Keratinocyte (primary cell): ENCODE measurements at regions not wholly inside any gene's neighbourhood (a gene's known extent, or its start where the extent isn't known, plus 50 kb on each side); places are given as distances from the start of the nearest gene placed in this dataset.

Experiments used
- DNase-seq: peaks from one replicate; pipeline ENCODE4 v3.0.0-alpha.2; 2011; ENCODE audit warnings: low read depth, missing footprints, low spot score
- FAIRE-seq: peaks from 2 replicates; lab custom pipeline; 2011; peaks lifted over from hg19 to GRCh38; lab: Jason Lieb, UNC
- H2AFZ ChIP-seq: 2 replicates; pipeline ENCODE4 v1.6.0; 2012; ENCODE audit warnings: low read length, control low read depth, inconsistent platforms; ENCODE audit not compliant: control insufficient read depth
- H3K27ac ChIP-seq: 2 replicates; pipeline ENCODE4 v1.5.1; 2011; ENCODE audit warnings: low read length; ENCODE audit not compliant: control insufficient read depth, insufficient read depth
- H3K27me3 ChIP-seq: 3 replicates; pipeline ENCODE4 v1.6.0; 2011; ENCODE audit warnings: low read length; ENCODE audit not compliant: control insufficient read depth, insufficient read depth; ENCODE audit errors: extremely low read depth
- H3K36me3 ChIP-seq, 2 experiments: 2 replicates in 1 of 2; 3 replicates in 1 of 2; pipeline ENCODE4 v1.5.1; 2011; ENCODE audit warnings: low read length in 2 of 2, mild to moderate bottlenecking in 1 of 2; ENCODE audit not compliant: control insufficient read depth in 2 of 2, insufficient read depth in 2 of 2; ENCODE audit errors: extremely low read depth in 1 of 2
- H3K4me1 ChIP-seq: 3 replicates; pipeline ENCODE4 v1.5.1; 2011; ENCODE audit warnings: low read length; ENCODE audit not compliant: control insufficient read depth, insufficient read depth; ENCODE audit errors: extremely low read depth
- H3K4me2 ChIP-seq: 3 replicates; pipeline ENCODE4 v1.6.0; 2011; ENCODE audit warnings: low read depth, low read length; ENCODE audit not compliant: control insufficient read depth, insufficient read depth; ENCODE audit errors: extremely low read depth
- H3K4me3 ChIP-seq, 3 experiments: fragments of 200-600 bp in 1 of 3; sonication (generic) in 1 of 3; 2 replicates in 2 of 3; 3 replicates in 1 of 3; pipeline ENCODE4 v1.5.1; 2011 to 2016; ENCODE audit warnings: low read length in 3 of 3, mild to moderate bottlenecking in 3 of 3, control low read depth in 2 of 3, inconsistent platforms in 1 of 3, low read depth in 1 of 3, mixed read lengths in 1 of 3, mixed run types in 1 of 3, moderate library complexity in 1 of 3; ENCODE audit not compliant: control insufficient read depth in 2 of 3, insufficient read depth in 2 of 3; ENCODE audit errors: extremely low read depth in 1 of 3
- H3K79me2 ChIP-seq: 2 replicates; pipeline ENCODE4 v1.6.0; 2012; ENCODE audit warnings: low read length; ENCODE audit not compliant: control insufficient read depth, insufficient read depth
- H3K9ac ChIP-seq: 3 replicates; pipeline ENCODE4 v1.6.0; 2011; ENCODE audit warnings: low read length; ENCODE audit not compliant: control insufficient read depth, insufficient read depth; ENCODE audit errors: extremely low read depth
- H3K9me1 ChIP-seq: 3 replicates; pipeline ENCODE4 v1.6.0; 2011; ENCODE audit warnings: low read length; ENCODE audit not compliant: control insufficient read depth, insufficient read depth; ENCODE audit errors: extremely low read depth
- H3K9me3 ChIP-seq: 2 replicates; pipeline ENCODE4 v1.5.1; 2012; ENCODE audit warnings: low read depth, low read length; ENCODE audit not compliant: control insufficient read depth
- H4K20me1 ChIP-seq: 3 replicates; pipeline ENCODE4 v1.6.0; 2011; ENCODE audit warnings: low read length; ENCODE audit not compliant: control insufficient read depth, insufficient read depth; ENCODE audit errors: extremely low read depth
- CTCF ChIP-seq, 3 experiments: IDR thresholded peaks in 1 of 3; conservative IDR thresholded peaks in 1 of 3; optimal IDR thresholded peaks in 1 of 3; 2 replicates in 2 of 3; 3 replicates in 1 of 3; pipeline versions ENCODE3 to v1.5.1; 2011; ENCODE audit warnings: low read length in 3 of 3, mild to moderate bottlenecking in 3 of 3, moderate library complexity in 2 of 3, control low read depth in 1 of 3, inconsistent platforms in 1 of 3; ENCODE audit not compliant: insufficient read depth in 2 of 3; ENCODE audit errors: extremely low read depth in 1 of 3
- EZH2 ChIP-seq: IDR thresholded peaks from one replicate; pipeline ENCODE4 v1.6.1; 2012; ENCODE audit warnings: inconsistent platforms, mild to moderate bottlenecking, low read length, moderate library complexity
- dilution Hi-C: fragments of 300-500 bp; cut with MboI; formaldehyde crosslinking; loops from one replicate; pipeline ENCODE4 v1.7.0; 2020; ENCODE audit warnings: low sequenced_read_pairs; ENCODE audit not compliant: extremely low pct_ligation_motif_present

- DNase-seq (no peak), FAIRE-seq (no peak)
- no peak overlapping the region for H3K27ac ChIP-seq
- TF ChIP-seq EZH2 (no peak), CTCF (optimal IDR thresholded peaks at IDR 0.05 in 1 of 3, IDR thresholded peaks at IDR 0.05 in 1 of 3, conservative IDR thresholded peaks at IDR 0.05 in 1 of 3; ENCODE audit: extremely low read depth in 1 of 3, insufficient read depth in 2 of 3, low read length in 3 of 3) (no peak)
- dilution Hi-C loops: no loop called here
- H3K9ac ChIP-seq: no peak overlapping the region
- H3K36me3 ChIP-seq: no peaks in the 10 kb centered on the region
- no peaks in the 10 kb centered on the region for H3K9me1 ChIP-seq
- no peaks in the 10 kb centered on the region for H3K9me3 ChIP-seq
- H3K79me2 ChIP-seq: no peaks in the 10 kb centered on the region
- no peak overlapping the region for H3K4me2 ChIP-seq
- H3K4me3 ChIP-seq: no peak overlapping the region
- no peaks in the 10 kb centered on the region for H3K27me3 ChIP-seq
- no peak overlapping the region for H2AFZ ChIP-seq
- no peaks in the 10 kb centered on the region for H3K4me1 ChIP-seq
- H4K20me1 ChIP-seq: no peaks in the 10 kb centered on the region
These were observed 327.5 kb upstream of the TENM4 start for GRCh38 chr11:79768343-79768742.

- no peaks in the 10 kb centered on the region for H3K9me3 ChIP-seq
- no peaks in the 10 kb centered on the region for H4K20me1 ChIP-seq
- no peaks in the 10 kb centered on the region for H3K9me1 ChIP-seq
- no peaks in the 10 kb centered on the region for H3K79me2 ChIP-seq
- TF ChIP-seq EZH2: no peak
- TF ChIP-seq CTCF (optimal IDR thresholded peaks at IDR 0.05 in 1 of 3, IDR thresholded peaks at IDR 0.05 in 1 of 3, conservative IDR thresholded peaks at IDR 0.05 in 1 of 3; ENCODE audit: extremely low read depth in 1 of 3, insufficient read depth in 2 of 3, low read length in 3 of 3): peak in 1 of 3 experiments; percentile 24
- H3K27me3 ChIP-seq: no peaks in the 10 kb centered on the region
- no peaks in the 10 kb centered on the region for H3K36me3 ChIP-seq
- no peak for DNase-seq
- no peak overlapping the region for H3K4me3 ChIP-seq
- no peak for FAIRE-seq
- dilution Hi-C loops: no loop called here
- H3K4me2 ChIP-seq: no peak overlapping the region
- H3K27ac ChIP-seq: no peak overlapping the region
- no peaks in the 10 kb centered on the region for H3K4me1 ChIP-seq
- H2AFZ ChIP-seq: no peak overlapping the region
- no peak overlapping the region for H3K9ac ChIP-seq
These were observed 321.6 kb upstream of the TENM4 start for GRCh38 chr11:79762279-79762921.
